ENCODE measurements at regions not wholly inside any gene's neighbourhood (a gene's known extent, or its start where the extent isn't known, plus 50 kb on each side); places are given as distances from the start of the nearest gene placed in this dataset.

DNA sequence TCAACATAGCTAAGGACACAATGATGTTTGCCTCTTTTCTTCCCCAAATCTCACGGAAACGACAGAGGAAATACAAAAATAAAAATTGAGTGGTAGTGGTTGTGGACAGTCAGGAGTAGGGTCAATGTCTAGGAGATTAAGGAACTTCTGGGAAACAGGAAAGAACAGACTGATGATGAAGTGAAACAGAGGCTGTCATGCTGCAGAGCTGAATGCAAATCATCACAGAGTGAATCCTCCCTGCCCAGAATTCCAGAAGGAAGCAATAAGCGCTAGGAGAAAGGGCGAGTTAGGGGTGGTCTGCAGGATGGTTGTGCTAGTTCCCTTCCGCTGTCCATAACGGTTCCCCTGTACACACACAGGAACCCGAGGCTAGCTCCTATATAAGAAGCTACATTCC is 64.7 kb upstream of the POMGNT2 start:
- Histone ChIP-seq H3K36me3 (no peaks in the 10 kb centered on the region), H3K9me3 (peaks cover 0 to 31% of the 10 kb centered on the region in 2 donors), H3K4me1 (no peaks in the 10 kb centered on the region), H3K27me3 (no peaks in the 10 kb centered on the region), H3K4me3 (no peak overlapping the region), H3K27ac (no peak overlapping the region)
- DNase-seq (no peak), ATAC-seq (no peak)
- intact Hi-C loops (cut with DNase I), result loop anchor here in 1 of 2 donors (10.0 kb wide), 1 partner anchor 124 kb away; no protein-coding TSS in a partner anchor
- TF ChIP-seq, protein P1, sequence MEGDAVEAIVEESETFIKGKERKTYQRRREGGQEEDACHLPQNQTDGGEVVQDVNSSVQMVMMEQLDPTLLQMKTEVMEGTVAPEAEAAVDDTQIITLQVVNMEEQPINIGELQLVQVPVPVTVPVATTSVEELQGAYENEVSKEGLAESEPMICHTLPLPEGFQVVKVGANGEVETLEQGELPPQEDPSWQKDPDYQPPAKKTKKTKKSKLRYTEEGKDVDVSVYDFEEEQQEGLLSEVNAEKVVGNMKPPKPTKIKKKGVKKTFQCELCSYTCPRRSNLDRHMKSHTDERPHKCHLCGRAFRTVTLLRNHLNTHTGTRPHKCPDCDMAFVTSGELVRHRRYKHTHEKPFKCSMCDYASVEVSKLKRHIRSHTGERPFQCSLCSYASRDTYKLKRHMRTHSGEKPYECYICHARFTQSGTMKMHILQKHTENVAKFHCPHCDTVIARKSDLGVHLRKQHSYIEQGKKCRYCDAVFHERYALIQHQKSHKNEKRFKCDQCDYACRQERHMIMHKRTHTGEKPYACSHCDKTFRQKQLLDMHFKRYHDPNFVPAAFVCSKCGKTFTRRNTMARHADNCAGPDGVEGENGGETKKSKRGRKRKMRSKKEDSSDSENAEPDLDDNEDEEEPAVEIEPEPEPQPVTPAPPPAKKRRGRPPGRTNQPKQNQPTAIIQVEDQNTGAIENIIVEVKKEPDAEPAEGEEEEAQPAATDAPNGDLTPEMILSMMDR (IDR thresholded peaks at IDR 0.05), result no peak

DNA sequence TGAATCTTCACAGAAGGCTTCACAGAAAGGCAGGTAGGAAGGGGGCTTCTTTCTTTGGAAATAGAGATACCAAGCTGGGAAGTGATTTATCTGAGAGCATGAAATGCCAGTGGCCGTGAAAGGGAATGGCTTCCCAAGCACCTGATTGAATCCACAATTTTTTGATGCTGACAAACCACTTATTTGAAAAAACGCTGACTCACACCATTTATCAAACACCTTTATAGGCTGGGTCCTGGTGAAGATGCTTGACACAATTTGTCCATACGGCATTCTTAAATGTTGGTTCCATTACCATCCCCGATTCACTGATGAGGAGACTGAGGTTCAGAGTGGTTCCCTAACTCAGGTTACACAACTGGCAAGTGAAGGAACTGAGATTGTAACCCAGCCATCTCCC is 64.1 kb upstream of the POMGNT2 start:
- peaks cover 0 to 32% of the 10 kb centered on the region in 2 donors for H3K9me3 ChIP-seq
- H3K36me3 ChIP-seq, result no peaks in the 10 kb centered on the region
- no peaks in the 10 kb centered on the region for H3K27me3 ChIP-seq
- no peak overlapping the region for H3K4me3 ChIP-seq
- H3K4me1 ChIP-seq, result no peaks in the 10 kb centered on the region
- no peak overlapping the region for H3K27ac ChIP-seq
- ATAC-seq, result no peak
- no peak for DNase-seq
- TF ChIP-seq, protein P1 (IDR thresholded peaks at IDR 0.05), result no peak
- intact Hi-C loops (cut with DNase I), result loop anchor here in 1 of 2 donors (10.0 kb wide), 1 partner anchor 125 kb away; no protein-coding TSS in a partner anchor

DNA sequence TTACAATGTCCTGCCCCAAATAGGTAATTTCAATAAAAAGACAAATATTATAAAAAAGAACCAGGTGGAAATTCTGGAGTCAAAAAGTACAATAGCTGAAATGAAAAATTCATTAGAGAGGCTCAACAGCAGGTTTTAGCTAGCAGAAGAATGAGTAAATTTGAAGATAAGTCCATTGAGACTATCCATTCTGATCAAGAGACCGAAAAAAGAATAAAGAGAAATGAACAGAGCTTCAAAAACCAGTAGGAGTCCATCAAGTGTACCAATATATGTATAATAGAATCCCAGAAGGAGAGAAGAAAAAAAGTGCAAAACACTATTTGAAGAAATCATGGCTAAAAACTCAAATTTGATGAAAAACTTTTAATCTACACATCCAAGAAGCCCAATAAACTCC is 60.5 kb upstream of the POMGNT2 start:
- H3K4me3 ChIP-seq, result no peak overlapping the region
- TF ChIP-seq, protein P1 (IDR thresholded peaks at IDR 0.05), result no peak
- intact Hi-C loops (cut with DNase I), result no loop called here

DNA sequence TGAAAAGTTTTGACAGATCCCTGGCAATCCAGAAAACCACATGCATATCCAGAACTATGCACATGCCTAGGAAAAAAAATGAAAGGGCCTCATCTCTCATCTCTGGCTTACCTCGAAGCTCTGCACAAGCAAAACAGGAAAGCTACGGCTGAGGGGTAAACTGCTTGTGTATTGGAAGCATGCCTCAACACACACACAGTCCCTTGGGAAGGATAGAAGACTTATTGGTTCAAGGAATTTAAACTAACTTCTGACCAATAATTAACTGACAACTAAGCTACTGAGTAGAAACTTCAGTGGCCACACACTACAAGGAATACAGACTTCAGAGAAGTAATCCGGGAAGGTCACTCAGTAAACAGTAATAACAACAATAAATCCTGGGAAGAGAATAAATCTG is 59.9 kb upstream of the POMGNT2 start:
- intact Hi-C loops (cut with DNase I), result no loop called here
- no peaks in the 10 kb centered on the region for H3K27me3 ChIP-seq
- peaks cover 0 to 20% of the 10 kb centered on the region in 2 donors for H3K4me1 ChIP-seq
- H3K27ac ChIP-seq, result no peak overlapping the region
- DNase-seq (no peak), ATAC-seq (no peak)
- H3K4me3 ChIP-seq, result no peak overlapping the region
- TF ChIP-seq, protein P1 (IDR thresholded peaks at IDR 0.05), result no peak
- H3K9me3 ChIP-seq, result peaks cover 0 to 15% of the 10 kb centered on the region in 2 donors
- no peaks in the 10 kb centered on the region for H3K36me3 ChIP-seq

More for the DNA sequence above, 60.5 kb upstream of the POMGNT2 start:
- DNase-seq (no peak), ATAC-seq (no peak)
- H3K27ac ChIP-seq, result no peak overlapping the region
- peaks cover 0 to 20% of the 10 kb centered on the region in 2 donors for H3K4me1 ChIP-seq
- H3K36me3 ChIP-seq, result no peaks in the 10 kb centered on the region
- no peaks in the 10 kb centered on the region for H3K27me3 ChIP-seq
- peaks cover 0 to 15% of the 10 kb centered on the region in 2 donors for H3K9me3 ChIP-seq

DNA sequence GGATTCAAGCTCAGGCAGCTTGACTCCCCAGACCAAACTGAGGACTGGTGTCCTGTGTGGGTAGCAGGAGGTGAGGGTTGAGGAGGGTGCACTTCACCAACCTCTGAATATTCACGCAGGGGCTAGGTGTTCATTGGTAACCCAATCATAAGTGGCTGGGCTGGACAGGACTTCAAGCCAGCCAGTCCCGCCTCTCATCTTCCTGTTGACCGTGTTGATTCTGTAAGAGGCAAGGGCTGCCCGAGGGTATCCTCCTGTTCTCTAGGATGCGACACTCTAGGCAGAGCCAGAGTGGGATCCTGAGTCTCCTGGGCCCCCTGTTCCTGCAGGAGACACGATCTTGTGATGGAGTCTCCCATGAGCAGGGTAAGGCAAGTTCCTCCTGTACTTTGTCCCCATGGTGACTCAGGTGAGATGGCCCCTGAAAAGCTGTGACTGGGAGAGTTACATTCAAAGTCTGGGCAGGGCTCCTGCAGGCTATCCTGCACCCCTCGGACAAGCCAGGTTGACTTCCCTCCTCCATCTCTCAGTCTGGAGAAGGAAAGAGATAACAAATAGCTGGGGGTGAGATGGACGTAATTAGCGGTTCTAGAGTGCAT is 58.1 kb upstream of the POMGNT2 start:
- Histone ChIP-seq H3K4me3 (no peak overlapping the region), H3K36me3 (no peaks in the 10 kb centered on the region), H3K4me1 (peaks cover 0 to 20% of the 10 kb centered on the region in 2 donors), H3K9me3 (peaks cover 0 to 15% of the 10 kb centered on the region in 2 donors), H3K27ac (no peak overlapping the region), H3K27me3 (no peaks in the 10 kb centered on the region)
- DNase-seq (no peak), ATAC-seq (no peak)
- intact Hi-C loops (cut with DNase I), result no loop called here
- TF ChIP-seq, protein P1 (IDR thresholded peaks at IDR 0.05), result no peak
